ENCODE measurements at regions not wholly inside any gene's neighbourhood (a gene's known extent, or its start where the extent isn't known, plus 50 kb on each side); places are given as distances from the start of the nearest gene placed in this dataset.

GRCh38 chr3:103699228-103699627 lies 1264.4 kb downstream of the ZPLD1 start:
- TF ChIP-seq ZNF274 (IDR thresholded peaks at IDR 0.05; ENCODE audit: low read depth, low read length): no peak
- no peak for TF ChIP-seq YY1 (IDR thresholded peaks at IDR 0.05; ENCODE audit: insufficient read depth, insufficient read length)
